ENCODE measurements at regions not wholly inside any gene's neighbourhood (a gene's known extent, or its start where the extent isn't known, plus 50 kb on each side); places are given as distances from the start of the nearest gene placed in this dataset.

- POLR2A ChIA-PET = no interaction called here
- no peak for TF ChIP-seq CTCF (IDR thresholded peaks at IDR 0.05)
- Histone ChIP-seq H3K27me3 (ENCODE audit: control insufficient read depth in 1 of 2, insufficient read depth in 2 of 2, low read length in 2 of 2) (no peaks in the 10 kb centered on the region), H3K36me3 (ENCODE audit: insufficient read depth, low read length) (no peaks in the 10 kb centered on the region), H3K27ac (ENCODE audit: low read depth in 1 of 2, low read length in 2 of 2) (no peak overlapping the region), H3K4me1 (ENCODE audit: insufficient read depth, low read length) (peaks cover 6% of the 10 kb centered on the region), H3K9me3 (ENCODE audit: control insufficient read depth in 1 of 2, insufficient read depth in 1 of 2, low read length in 2 of 2) (no peaks in the 10 kb centered on the region), H3K4me3 (ENCODE audit: low read length) (no peak overlapping the region)
- no peaks in the 10 kb centered on the region for H3K27me3 Mint-ChIP-seq
- intact Hi-C loops (cut with DNase I, micrococcal nuclease) = no loop called here
- CTCF ChIA-PET = no interaction called here
- no peak overlapping the region for H3K27ac Mint-ChIP-seq
- H3K9me3 Mint-ChIP-seq = no peaks in the 10 kb centered on the region
- ATAC-seq (ENCODE audit: poor library complexity) (no peak), DNase-seq (no peak)
- peaks cover 9% of the 10 kb centered on the region for H3K4me1 Mint-ChIP-seq (ENCODE audit: low read depth)
- H3K4me3 Mint-ChIP-seq = no peak overlapping the region
- H3K36me3 Mint-ChIP-seq (ENCODE audit: low read depth) = no peaks in the 10 kb centered on the region
Measured at GRCh38 chr15:67944010-67944641, 104.3 kb upstream of the RNU6-1 start.

- ATAC-seq (ENCODE audit: poor library complexity) = no peak
- POLR2A ChIA-PET = no interaction called here
- H3K4me3 ChIP-seq (ENCODE audit: low read length) = no peak overlapping the region
- Mint-ChIP-seq H3K9me3 (no peaks in the 10 kb centered on the region), H3K27ac (no peak overlapping the region), H3K4me1 (ENCODE audit: low read depth) (peaks cover 9% of the 10 kb centered on the region), H3K36me3 (ENCODE audit: low read depth) (no peaks in the 10 kb centered on the region), H3K4me3 (no peak overlapping the region), H3K27me3 (no peaks in the 10 kb centered on the region)
- CTCF ChIA-PET = no interaction called here
- no peak for TF ChIP-seq CTCF (IDR thresholded peaks at IDR 0.05)
- no peaks in the 10 kb centered on the region for H3K36me3 ChIP-seq (ENCODE audit: insufficient read depth, low read length)
- DNase-seq = no peak
- peaks cover 0 to 1% of the 10 kb centered on the region in 2 experiments for H3K27me3 ChIP-seq (ENCODE audit: control insufficient read depth in 1 of 2, insufficient read depth in 2 of 2, low read length in 2 of 2)
- no peak overlapping the region for H3K27ac ChIP-seq (ENCODE audit: low read depth in 1 of 2, low read length in 2 of 2)
- no peaks in the 10 kb centered on the region for H3K9me3 ChIP-seq (ENCODE audit: control insufficient read depth in 1 of 2, insufficient read depth in 1 of 2, low read length in 2 of 2)
- peaks cover 6% of the 10 kb centered on the region for H3K4me1 ChIP-seq (ENCODE audit: insufficient read depth, low read length)
- intact Hi-C loops (cut with DNase I, micrococcal nuclease) = no loop called here
Measured at GRCh38 chr15:67945131-67945530, 105.3 kb upstream of the RNU6-1 start.

- CTCF ChIA-PET = no interaction called here
- Mint-ChIP-seq H3K4me3 (no peak overlapping the region), H3K27me3 (no peaks in the 10 kb centered on the region), H3K27ac (no peak overlapping the region), H3K36me3 (ENCODE audit: low read depth) (no peaks in the 10 kb centered on the region), H3K4me1 (ENCODE audit: low read depth) (peaks cover 9% of the 10 kb centered on the region), H3K9me3 (no peaks in the 10 kb centered on the region)
- intact Hi-C loops (cut with DNase I, micrococcal nuclease) = no loop called here
- POLR2A ChIA-PET = no interaction called here
- DNase-seq (no peak), ATAC-seq (ENCODE audit: poor library complexity) (no peak)
- Histone ChIP-seq H3K27ac (ENCODE audit: low read depth in 1 of 2, low read length in 2 of 2) (no peak overlapping the region), H3K9me3 (ENCODE audit: control insufficient read depth in 1 of 2, insufficient read depth in 1 of 2, low read length in 2 of 2) (no peaks in the 10 kb centered on the region), H3K4me3 (ENCODE audit: low read length) (no peak overlapping the region), H3K4me1 (ENCODE audit: insufficient read depth, low read length) (peaks cover 6% of the 10 kb centered on the region), H3K36me3 (ENCODE audit: insufficient read depth, low read length) (no peaks in the 10 kb centered on the region), H3K27me3 (ENCODE audit: control insufficient read depth in 1 of 2, insufficient read depth in 2 of 2, low read length in 2 of 2) (peaks cover 0 to 7% of the 10 kb centered on the region in 2 experiments)
- TF ChIP-seq CTCF (IDR thresholded peaks at IDR 0.05) = no peak
Measured at GRCh38 chr15:67945951-67946700, 106.3 kb upstream of the RNU6-1 start.
